ENCODE measurements at regions not wholly inside any gene's neighbourhood (a gene's known extent, or its start where the extent isn't known, plus 50 kb on each side); places are given as distances from the start of the nearest gene placed in this dataset.

DNA sequence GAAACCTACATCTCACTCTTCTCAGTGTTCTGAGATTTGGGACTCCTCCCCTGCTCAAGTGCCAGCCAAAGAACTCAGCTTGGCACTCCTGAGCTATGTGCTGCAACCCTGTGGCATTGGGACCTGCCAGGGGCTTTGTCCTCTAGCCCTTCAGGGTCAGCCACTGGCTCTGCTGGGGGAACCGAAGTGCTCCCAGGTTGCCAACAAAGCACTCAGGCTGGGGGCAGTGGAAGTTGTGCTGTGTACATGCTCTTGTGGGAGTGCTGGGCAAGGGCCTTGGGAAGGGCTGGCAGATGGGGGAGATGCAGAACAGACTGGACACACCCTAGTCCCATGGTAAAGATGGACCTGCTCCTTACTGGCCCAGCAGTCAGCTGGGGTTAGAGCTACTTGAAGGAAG, 498.6 kb downstream of the CAAP1 start:
- Histone ChIP-seq H3K9me2 (no peaks in the 10 kb centered on the region), H3K4me3 (ENCODE audit: low read depth in 2 of 2, low read length in 1 of 2) (no peak overlapping the region), H3K79me2 (ENCODE audit: insufficient read depth) (no peaks in the 10 kb centered on the region), H3K27me3 (ENCODE audit: insufficient read depth) (no peaks in the 10 kb centered on the region), H3K9ac (no peak overlapping the region), H3K36me3 (replicated peaks in 1 of 2; ENCODE audit: control insufficient read depth in 1 of 2, insufficient read depth in 2 of 2, low read length in 1 of 2) (no peaks in the 10 kb centered on the region), H2AFZ (ENCODE audit: low read depth) (no peak overlapping the region), H3K4me2 (no peak overlapping the region), H3F3A (replicated peaks; ENCODE audit: insufficient read depth) (no peaks in the 10 kb centered on the region), H4K20me1 (ENCODE audit: insufficient read depth) (no peaks in the 10 kb centered on the region), H3K9me3 (no peaks in the 10 kb centered on the region), H3K27ac (ENCODE audit: low read depth in 2 of 2, low read length in 1 of 2) (no peak overlapping the region), H3K4me1 (ENCODE audit: control insufficient read depth in 1 of 2, insufficient read depth in 2 of 2, low read depth in 1 of 2, low read length in 1 of 2) (no peaks in the 10 kb centered on the region)
- POLR2A ChIA-PET = no interaction called here
- DNase-seq = no peak
- TF ChIP-seq TEAD4 (IDR thresholded peaks at IDR 0.05; ENCODE audit: borderline replicate concordance, insufficient read depth) = no peak
- TF ChIP-seq TAF1 (IDR thresholded peaks at IDR 0.05; ENCODE audit: borderline replicate concordance, low read depth, low read length) = no peak
- TF ChIP-seq RXRA (IDR thresholded peaks at IDR 0.05; ENCODE audit: borderline replicate concordance, low read depth) = no peak
- TF ChIP-seq, protein P1, sequence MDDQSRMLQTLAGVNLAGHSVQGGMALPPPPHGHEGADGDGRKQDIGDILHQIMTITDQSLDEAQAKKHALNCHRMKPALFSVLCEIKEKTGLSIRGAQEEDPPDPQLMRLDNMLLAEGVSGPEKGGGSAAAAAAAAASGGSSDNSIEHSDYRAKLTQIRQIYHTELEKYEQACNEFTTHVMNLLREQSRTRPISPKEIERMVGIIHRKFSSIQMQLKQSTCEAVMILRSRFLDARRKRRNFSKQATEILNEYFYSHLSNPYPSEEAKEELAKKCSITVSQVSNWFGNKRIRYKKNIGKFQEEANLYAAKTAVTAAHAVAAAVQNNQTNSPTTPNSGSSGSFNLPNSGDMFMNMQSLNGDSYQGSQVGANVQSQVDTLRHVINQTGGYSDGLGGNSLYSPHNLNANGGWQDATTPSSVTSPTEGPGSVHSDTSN (IDR thresholded peaks at IDR 0.05) = no peak
- TF ChIP-seq, protein P2, sequence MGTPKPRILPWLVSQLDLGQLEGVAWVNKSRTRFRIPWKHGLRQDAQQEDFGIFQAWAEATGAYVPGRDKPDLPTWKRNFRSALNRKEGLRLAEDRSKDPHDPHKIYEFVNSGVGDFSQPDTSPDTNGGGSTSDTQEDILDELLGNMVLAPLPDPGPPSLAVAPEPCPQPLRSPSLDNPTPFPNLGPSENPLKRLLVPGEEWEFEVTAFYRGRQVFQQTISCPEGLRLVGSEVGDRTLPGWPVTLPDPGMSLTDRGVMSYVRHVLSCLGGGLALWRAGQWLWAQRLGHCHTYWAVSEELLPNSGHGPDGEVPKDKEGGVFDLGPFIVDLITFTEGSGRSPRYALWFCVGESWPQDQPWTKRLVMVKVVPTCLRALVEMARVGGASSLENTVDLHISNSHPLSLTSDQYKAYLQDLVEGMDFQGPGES (IDR thresholded peaks at IDR 0.05; ENCODE audit: low read depth, low read length) = no peak
- TF ChIP-seq GATA2 (CRISPR knock-in tag; IDR thresholded peaks at IDR 0.05) = no peak
- TF ChIP-seq FOXM1 (IDR thresholded peaks at IDR 0.05; ENCODE audit: low read depth) = no peak
- TF ChIP-seq FOXJ3 (CRISPR knock-in tag; IDR thresholded peaks at IDR 0.05) = no peak
- TF ChIP-seq MXI1 (IDR thresholded peaks at IDR 0.05; ENCODE audit: low read depth, low read length) = no peak
- no peak for TF ChIP-seq RCOR1 (IDR thresholded peaks at IDR 0.05; ENCODE audit: low read length)
- TF ChIP-seq EZH2phosphoT487 (IDR thresholded peaks at IDR 0.05; ENCODE audit: borderline replicate concordance, low read depth) = no peak
- TF ChIP-seq ELF1 (IDR thresholded peaks at IDR 0.05) = no peak
- TF ChIP-seq, protein P3, sequence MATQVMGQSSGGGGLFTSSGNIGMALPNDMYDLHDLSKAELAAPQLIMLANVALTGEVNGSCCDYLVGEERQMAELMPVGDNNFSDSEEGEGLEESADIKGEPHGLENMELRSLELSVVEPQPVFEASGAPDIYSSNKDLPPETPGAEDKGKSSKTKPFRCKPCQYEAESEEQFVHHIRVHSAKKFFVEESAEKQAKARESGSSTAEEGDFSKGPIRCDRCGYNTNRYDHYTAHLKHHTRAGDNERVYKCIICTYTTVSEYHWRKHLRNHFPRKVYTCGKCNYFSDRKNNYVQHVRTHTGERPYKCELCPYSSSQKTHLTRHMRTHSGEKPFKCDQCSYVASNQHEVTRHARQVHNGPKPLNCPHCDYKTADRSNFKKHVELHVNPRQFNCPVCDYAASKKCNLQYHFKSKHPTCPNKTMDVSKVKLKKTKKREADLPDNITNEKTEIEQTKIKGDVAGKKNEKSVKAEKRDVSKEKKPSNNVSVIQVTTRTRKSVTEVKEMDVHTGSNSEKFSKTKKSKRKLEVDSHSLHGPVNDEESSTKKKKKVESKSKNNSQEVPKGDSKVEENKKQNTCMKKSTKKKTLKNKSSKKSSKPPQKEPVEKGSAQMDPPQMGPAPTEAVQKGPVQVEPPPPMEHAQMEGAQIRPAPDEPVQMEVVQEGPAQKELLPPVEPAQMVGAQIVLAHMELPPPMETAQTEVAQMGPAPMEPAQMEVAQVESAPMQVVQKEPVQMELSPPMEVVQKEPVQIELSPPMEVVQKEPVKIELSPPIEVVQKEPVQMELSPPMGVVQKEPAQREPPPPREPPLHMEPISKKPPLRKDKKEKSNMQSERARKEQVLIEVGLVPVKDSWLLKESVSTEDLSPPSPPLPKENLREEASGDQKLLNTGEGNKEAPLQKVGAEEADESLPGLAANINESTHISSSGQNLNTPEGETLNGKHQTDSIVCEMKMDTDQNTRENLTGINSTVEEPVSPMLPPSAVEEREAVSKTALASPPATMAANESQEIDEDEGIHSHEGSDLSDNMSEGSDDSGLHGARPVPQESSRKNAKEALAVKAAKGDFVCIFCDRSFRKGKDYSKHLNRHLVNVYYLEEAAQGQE (IDR thresholded peaks at IDR 0.05; ENCODE audit: low read depth, low read length) = no peak
- no peak for TF ChIP-seq NFIC (IDR thresholded peaks at IDR 0.05; ENCODE audit: borderline replicate concordance)
- TF ChIP-seq, protein P4, sequence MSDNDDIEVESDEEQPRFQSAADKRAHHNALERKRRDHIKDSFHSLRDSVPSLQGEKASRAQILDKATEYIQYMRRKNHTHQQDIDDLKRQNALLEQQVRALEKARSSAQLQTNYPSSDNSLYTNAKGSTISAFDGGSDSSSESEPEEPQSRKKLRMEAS (IDR thresholded peaks at IDR 0.05; ENCODE audit: low read depth) = no peak
- no peak for TF ChIP-seq JUND (IDR thresholded peaks at IDR 0.05)
- no peak for TF ChIP-seq NRF1 (IDR thresholded peaks at IDR 0.05; ENCODE audit: low read depth, low read length)
- CTCF ChIA-PET = interaction anchor here (1.5 kb wide), 1 partner anchor 67 kb away, joined by 4 read pairs; no protein-coding TSS in a partner anchor
- WGBS (ENCODE audit: low lambda C conversion rate) = no CpG with 5 or more reads among the region's 1 CpG

Data from SK-N-SH (cell line).